ENCODE measurements at regions not wholly inside any gene's neighbourhood (a gene's known extent, or its start where the extent isn't known, plus 50 kb on each side); places are given as distances from the start of the nearest gene placed in this dataset.

DNA sequence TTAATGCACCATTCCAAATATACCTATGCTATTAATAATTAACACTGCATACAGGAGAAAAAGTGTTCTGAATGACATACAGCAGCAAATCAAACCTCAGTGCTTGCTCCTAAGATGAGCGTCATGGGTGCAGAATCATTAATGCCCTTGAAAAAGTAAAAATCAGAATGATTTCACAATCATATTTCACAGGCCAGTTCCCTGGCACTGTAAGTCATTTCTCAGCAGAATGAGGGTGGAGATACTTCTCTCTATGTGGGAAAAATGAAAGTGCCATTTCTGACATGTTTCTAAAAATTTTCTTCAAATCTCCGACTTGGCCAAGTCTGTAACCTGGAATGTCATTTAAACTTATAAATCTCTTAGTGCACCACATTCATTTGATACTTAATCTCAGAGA lies 549.8 kb upstream of the AGTR1 start:
- H3K4me3 ChIP-seq (ENCODE audit: control insufficient read depth in 2 of 3, extremely low read depth in 1 of 3, insufficient read depth in 2 of 3, low read depth in 1 of 3, low read length in 3 of 3), result no peak overlapping the region
- dilution Hi-C loops (cut with MboI; ENCODE audit: extremely low pct_ligation_motif_present, low sequenced_read_pairs), result no loop called here
- no peaks in the 10 kb centered on the region for H3K36me3 ChIP-seq (ENCODE audit: control insufficient read depth in 2 of 2, extremely low read depth in 1 of 2, insufficient read depth in 2 of 2, low read length in 2 of 2)
- peaks cover 6% of the 10 kb centered on the region for H3K4me1 ChIP-seq (ENCODE audit: control insufficient read depth, extremely low read depth, insufficient read depth, low read length)
- no peaks in the 10 kb centered on the region for H3K9me3 ChIP-seq (ENCODE audit: control insufficient read depth, low read depth, low read length)
- no peak overlapping the region for H3K9ac ChIP-seq (ENCODE audit: control insufficient read depth, extremely low read depth, insufficient read depth, low read length)
- TF ChIP-seq, protein P1, sequence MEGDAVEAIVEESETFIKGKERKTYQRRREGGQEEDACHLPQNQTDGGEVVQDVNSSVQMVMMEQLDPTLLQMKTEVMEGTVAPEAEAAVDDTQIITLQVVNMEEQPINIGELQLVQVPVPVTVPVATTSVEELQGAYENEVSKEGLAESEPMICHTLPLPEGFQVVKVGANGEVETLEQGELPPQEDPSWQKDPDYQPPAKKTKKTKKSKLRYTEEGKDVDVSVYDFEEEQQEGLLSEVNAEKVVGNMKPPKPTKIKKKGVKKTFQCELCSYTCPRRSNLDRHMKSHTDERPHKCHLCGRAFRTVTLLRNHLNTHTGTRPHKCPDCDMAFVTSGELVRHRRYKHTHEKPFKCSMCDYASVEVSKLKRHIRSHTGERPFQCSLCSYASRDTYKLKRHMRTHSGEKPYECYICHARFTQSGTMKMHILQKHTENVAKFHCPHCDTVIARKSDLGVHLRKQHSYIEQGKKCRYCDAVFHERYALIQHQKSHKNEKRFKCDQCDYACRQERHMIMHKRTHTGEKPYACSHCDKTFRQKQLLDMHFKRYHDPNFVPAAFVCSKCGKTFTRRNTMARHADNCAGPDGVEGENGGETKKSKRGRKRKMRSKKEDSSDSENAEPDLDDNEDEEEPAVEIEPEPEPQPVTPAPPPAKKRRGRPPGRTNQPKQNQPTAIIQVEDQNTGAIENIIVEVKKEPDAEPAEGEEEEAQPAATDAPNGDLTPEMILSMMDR (optimal IDR thresholded peaks at IDR 0.05 in 1 of 3, IDR thresholded peaks at IDR 0.05 in 1 of 3, conservative IDR thresholded peaks at IDR 0.05 in 1 of 3; ENCODE audit: extremely low read depth in 1 of 3, insufficient read depth in 2 of 3, low read length in 3 of 3), result no peak
- no peak for TF ChIP-seq EZH2 (IDR thresholded peaks at IDR 0.05; ENCODE audit: low read length)
- no peak overlapping the region for H3K4me2 ChIP-seq (ENCODE audit: control insufficient read depth, extremely low read depth, insufficient read depth, low read depth, low read length)
- no peak for DNase-seq (ENCODE audit: low read depth, low spot score)
- no peaks in the 10 kb centered on the region for H3K27me3 ChIP-seq (ENCODE audit: control insufficient read depth, extremely low read depth, insufficient read depth, low read length)
- H3K9me1 ChIP-seq (ENCODE audit: control insufficient read depth, extremely low read depth, insufficient read depth, low read length), result no peaks in the 10 kb centered on the region
- no peaks in the 10 kb centered on the region for H4K20me1 ChIP-seq (ENCODE audit: control insufficient read depth, extremely low read depth, insufficient read depth, low read length)
- FAIRE-seq, result no peak
- H3K79me2 ChIP-seq (ENCODE audit: control insufficient read depth, insufficient read depth, low read length), result no peaks in the 10 kb centered on the region
- H2AFZ ChIP-seq (ENCODE audit: control insufficient read depth, low read length), result no peak overlapping the region
- H3K27ac ChIP-seq (ENCODE audit: control insufficient read depth, insufficient read depth, low read length), result no peak overlapping the region

DNA sequence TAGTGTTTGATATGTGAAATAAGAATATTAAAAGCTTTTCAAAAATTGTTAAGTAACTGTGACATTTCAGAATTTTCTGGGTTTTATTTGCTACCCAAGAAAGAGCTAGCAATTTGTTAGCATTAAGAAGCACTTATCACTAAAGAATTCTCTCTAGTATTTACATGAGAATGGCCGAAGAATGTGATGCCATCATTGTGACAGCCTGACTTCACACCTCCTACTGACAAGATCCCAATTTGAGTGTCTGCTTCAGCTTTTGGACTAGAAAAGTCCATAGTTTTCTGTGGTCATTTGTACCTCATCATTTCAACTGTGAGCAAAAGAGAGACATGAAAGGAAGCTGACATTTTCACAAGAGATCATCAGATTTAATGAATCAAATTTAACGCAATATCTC lies 548.1 kb upstream of the AGTR1 start:
- no peaks in the 10 kb centered on the region for H3K79me2 ChIP-seq (ENCODE audit: control insufficient read depth, insufficient read depth, low read length)
- no peak overlapping the region for H3K9ac ChIP-seq (ENCODE audit: control insufficient read depth, extremely low read depth, insufficient read depth, low read length)
- no peak overlapping the region for H3K4me2 ChIP-seq (ENCODE audit: control insufficient read depth, extremely low read depth, insufficient read depth, low read depth, low read length)
- H3K4me1 ChIP-seq (ENCODE audit: control insufficient read depth, extremely low read depth, insufficient read depth, low read length), result peaks cover 6% of the 10 kb centered on the region
- H3K27ac ChIP-seq (ENCODE audit: control insufficient read depth, insufficient read depth, low read length), result no peak overlapping the region
- no peak overlapping the region for H2AFZ ChIP-seq (ENCODE audit: control insufficient read depth, low read length)
- H3K9me1 ChIP-seq (ENCODE audit: control insufficient read depth, extremely low read depth, insufficient read depth, low read length), result no peaks in the 10 kb centered on the region
- no peak for FAIRE-seq
- H3K9me3 ChIP-seq (ENCODE audit: control insufficient read depth, low read depth, low read length), result no peaks in the 10 kb centered on the region
- TF ChIP-seq, protein P1 (optimal IDR thresholded peaks at IDR 0.05 in 1 of 3, IDR thresholded peaks at IDR 0.05 in 1 of 3, conservative IDR thresholded peaks at IDR 0.05 in 1 of 3; ENCODE audit: extremely low read depth in 1 of 3, insufficient read depth in 2 of 3, low read length in 3 of 3), result no peak
- TF ChIP-seq EZH2 (IDR thresholded peaks at IDR 0.05; ENCODE audit: low read length), result no peak
- no peaks in the 10 kb centered on the region for H3K36me3 ChIP-seq (ENCODE audit: control insufficient read depth in 2 of 2, extremely low read depth in 1 of 2, insufficient read depth in 2 of 2, low read length in 2 of 2)
- dilution Hi-C loops (cut with MboI; ENCODE audit: extremely low pct_ligation_motif_present, low sequenced_read_pairs), result no loop called here
- no peak overlapping the region for H3K4me3 ChIP-seq (ENCODE audit: control insufficient read depth in 2 of 3, extremely low read depth in 1 of 3, insufficient read depth in 2 of 3, low read depth in 1 of 3, low read length in 3 of 3)
- H4K20me1 ChIP-seq (ENCODE audit: control insufficient read depth, extremely low read depth, insufficient read depth, low read length), result no peaks in the 10 kb centered on the region
- DNase-seq (ENCODE audit: low read depth, low spot score), result no peak
- no peaks in the 10 kb centered on the region for H3K27me3 ChIP-seq (ENCODE audit: control insufficient read depth, extremely low read depth, insufficient read depth, low read length)

Data from keratinocyte (primary cell).